LNCaP clone FGC (cell line): ENCODE measurements at regions not wholly inside any gene's neighbourhood (a gene's known extent, or its start where the extent isn't known, plus 50 kb on each side); places are given as distances from the start of the nearest gene placed in this dataset.
"Not testable (repeated sequence)": the region's sequence is repeated elsewhere in the genome, so short reads cannot be mapped to it uniquely, and the experiment has no call there.

Experiments
- DNase-seq: peaks from one replicate; pipeline ENCODE4 v3.0.0-alpha.2; 2011; ENCODE audit warnings: low read depth
- H3K4me3 ChIP-seq: 2 replicates; pipeline ENCODE4 v1.5.1; 2011; ENCODE audit warnings: mild to moderate bottlenecking, low read depth, low read length, control low read depth
- TF ChIP-seq, protein P1 (sequence below): IDR thresholded peaks from 2 replicates; pipeline ENCODE4 v1.5.1; 2012; ENCODE audit warnings: mild to moderate bottlenecking; ENCODE audit not compliant: control insufficient read depth, insufficient read depth; ENCODE audit errors: extremely low read depth

DNA sequence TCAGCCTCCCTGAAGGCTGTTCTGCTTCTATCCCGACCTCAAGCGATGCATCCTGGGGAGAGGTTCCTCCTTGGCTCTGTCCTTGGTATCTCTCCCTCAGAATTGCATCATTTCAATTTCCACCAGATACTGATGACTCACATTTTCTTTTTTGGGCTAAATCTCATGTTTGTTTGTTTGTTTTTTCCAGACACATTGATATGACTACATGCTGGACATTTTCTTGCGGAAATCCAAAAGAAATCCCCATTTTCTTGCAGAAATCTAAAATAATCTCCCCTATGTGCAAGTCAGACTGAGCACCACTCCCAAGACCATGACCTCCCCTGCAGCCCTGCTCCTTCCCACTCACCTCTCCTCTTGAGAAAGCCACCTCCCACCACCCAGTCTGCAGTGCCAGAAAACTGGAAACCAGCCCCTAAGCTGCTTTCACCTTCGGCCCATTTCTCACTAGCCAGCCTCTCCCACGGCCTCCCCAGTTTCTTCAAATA lies 260.2 kb upstream of the PRKCQ start:
- DNase-seq, result no peak
- no peak overlapping the region for H3K4me3 ChIP-seq
- TF ChIP-seq, protein P1, sequence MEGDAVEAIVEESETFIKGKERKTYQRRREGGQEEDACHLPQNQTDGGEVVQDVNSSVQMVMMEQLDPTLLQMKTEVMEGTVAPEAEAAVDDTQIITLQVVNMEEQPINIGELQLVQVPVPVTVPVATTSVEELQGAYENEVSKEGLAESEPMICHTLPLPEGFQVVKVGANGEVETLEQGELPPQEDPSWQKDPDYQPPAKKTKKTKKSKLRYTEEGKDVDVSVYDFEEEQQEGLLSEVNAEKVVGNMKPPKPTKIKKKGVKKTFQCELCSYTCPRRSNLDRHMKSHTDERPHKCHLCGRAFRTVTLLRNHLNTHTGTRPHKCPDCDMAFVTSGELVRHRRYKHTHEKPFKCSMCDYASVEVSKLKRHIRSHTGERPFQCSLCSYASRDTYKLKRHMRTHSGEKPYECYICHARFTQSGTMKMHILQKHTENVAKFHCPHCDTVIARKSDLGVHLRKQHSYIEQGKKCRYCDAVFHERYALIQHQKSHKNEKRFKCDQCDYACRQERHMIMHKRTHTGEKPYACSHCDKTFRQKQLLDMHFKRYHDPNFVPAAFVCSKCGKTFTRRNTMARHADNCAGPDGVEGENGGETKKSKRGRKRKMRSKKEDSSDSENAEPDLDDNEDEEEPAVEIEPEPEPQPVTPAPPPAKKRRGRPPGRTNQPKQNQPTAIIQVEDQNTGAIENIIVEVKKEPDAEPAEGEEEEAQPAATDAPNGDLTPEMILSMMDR, result no peak

- TF ChIP-seq, protein P1, result 0 out of 2 replicates have a peak, but pooled peaks have one; percentile 24
Observed at GRCh38 chr10:6838118-6838517, 258.0 kb upstream of the PRKCQ start.

GRCh38 chr10:6833458-6834011 lies 253.5 kb upstream of the PRKCQ start:
- H3K4me3 ChIP-seq, result no peak overlapping the region

More at GRCh38 chr10:6838118-6838517, 258.0 kb upstream of the PRKCQ start:
- H3K4me3 ChIP-seq, result no peak overlapping the region
- DNase-seq, result no peak

DNA sequence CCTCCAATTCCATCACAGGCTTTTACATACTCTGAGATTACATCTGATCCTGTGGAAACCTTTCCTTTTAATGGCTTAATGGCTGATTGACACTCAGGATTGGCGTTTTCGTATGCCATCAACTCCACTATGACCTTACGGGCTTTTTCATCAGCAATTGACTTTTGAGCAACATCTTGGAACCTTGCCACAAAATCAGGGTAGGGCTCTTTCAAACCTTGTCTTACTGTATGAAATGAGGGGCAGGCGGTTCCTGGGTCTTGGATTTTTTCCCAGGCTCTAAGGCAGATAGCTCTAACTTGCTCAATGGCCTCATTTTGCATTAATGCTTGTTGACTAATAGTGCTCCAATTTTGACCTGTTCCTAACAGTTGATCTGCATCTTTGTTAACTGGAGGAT lies 250.9 kb upstream of the PRKCQ start:
- DNase-seq, H3K4me3 ChIP-seq: not testable (repeated sequence)

More at GRCh38 chr10:6833458-6834011, 253.5 kb upstream of the PRKCQ start:
- TF ChIP-seq, protein P1, result no peak
- no peak for DNase-seq

GRCh38 chr10:6824793-6825192 lies 244.7 kb upstream of the PRKCQ start:
- not testable (repeated sequence) for H3K4me3 ChIP-seq, DNase-seq

- no peak for DNase-seq
- H3K4me3 ChIP-seq, result no peak overlapping the region
- TF ChIP-seq, protein P1, result no peak
Observed at GRCh38 chr10:6823770-6824169, 243.7 kb upstream of the PRKCQ start.

DNA sequence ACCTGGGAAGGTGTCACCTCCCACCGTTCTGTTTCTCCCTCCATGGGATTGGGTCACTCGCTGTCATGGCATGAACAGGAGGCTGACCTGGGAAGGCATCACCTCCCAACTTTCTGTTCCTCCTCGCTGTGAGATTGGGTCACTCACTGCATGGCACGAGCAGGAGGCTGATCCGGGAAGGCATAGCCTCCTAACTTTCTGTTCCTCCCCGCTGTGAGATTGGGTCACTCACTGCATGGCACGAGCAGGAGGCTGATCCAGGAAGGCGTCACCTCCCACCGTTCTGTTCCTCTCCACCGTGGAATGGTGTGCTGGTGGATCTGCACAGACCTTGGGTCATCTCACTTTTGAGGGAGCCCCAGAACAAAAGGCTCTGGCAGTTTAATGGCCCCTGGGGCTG lies 239.2 kb upstream of the PRKCQ start:
- TF ChIP-seq, protein P1, result no peak

GRCh38 chr10:6817770-6818169 lies 237.7 kb upstream of the PRKCQ start:
- DNase-seq, result no peak
- TF ChIP-seq, protein P1, result no peak
- no peak overlapping the region for H3K4me3 ChIP-seq

More for the DNA sequence above, 239.2 kb upstream of the PRKCQ start:
- H3K4me3 ChIP-seq, result no peak overlapping the region
- no peak for DNase-seq
